ENCODE measurements at regions not wholly inside any gene's neighbourhood (a gene's known extent, or its start where the extent isn't known, plus 50 kb on each side); places are given as distances from the start of the nearest gene placed in this dataset.

DNA sequence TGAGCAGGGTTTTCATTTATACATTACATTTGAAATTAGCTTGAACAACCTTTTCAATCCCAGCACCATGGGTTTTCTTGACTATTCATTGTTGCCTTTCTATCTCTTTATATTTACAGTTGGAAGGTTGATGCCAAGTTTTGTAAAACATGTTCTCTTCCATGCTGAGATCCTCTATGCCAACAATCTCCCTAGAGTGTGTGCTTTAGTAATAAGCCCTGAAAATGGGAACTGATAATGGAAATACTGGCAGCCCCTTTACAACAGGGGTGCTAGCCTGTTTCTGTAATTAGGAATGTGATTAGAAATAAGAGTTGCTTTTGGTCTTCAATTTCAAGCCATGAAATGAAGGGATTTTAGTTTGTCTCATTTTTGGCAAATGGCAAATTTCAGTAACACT lies 239.9 kb upstream of the NAALADL2 start:
- TF ChIP-seq RAD21 (IDR thresholded peaks at IDR 0.05; ENCODE audit: low read length) (no peak), CTCF (IDR thresholded peaks at IDR 0.05) (no peak), EP300 (IDR thresholded peaks at IDR 0.05; ENCODE audit: borderline replicate concordance in 1 of 2, low read depth in 1 of 2, low read length in 1 of 2) (no peak), TAF1 (IDR thresholded peaks at IDR 0.05; ENCODE audit: borderline replicate concordance, low read depth, low read length) (no peak), MEF2A (IDR thresholded peaks at IDR 0.05; ENCODE audit: borderline replicate concordance, low read depth) (no peak), CHD2 (IDR thresholded peaks at IDR 0.05; ENCODE audit: low read length, partially characterized antibody) (no peak), ZBTB33 (IDR thresholded peaks at IDR 0.05; ENCODE audit: borderline replicate concordance, low read depth) (no peak), RFX5 (IDR thresholded peaks at IDR 0.05; ENCODE audit: low read length) (no peak)
